ENCODE measurements at regions not wholly inside any gene's neighbourhood (a gene's known extent, or its start where the extent isn't known, plus 50 kb on each side); places are given as distances from the start of the nearest gene placed in this dataset.

DNA sequence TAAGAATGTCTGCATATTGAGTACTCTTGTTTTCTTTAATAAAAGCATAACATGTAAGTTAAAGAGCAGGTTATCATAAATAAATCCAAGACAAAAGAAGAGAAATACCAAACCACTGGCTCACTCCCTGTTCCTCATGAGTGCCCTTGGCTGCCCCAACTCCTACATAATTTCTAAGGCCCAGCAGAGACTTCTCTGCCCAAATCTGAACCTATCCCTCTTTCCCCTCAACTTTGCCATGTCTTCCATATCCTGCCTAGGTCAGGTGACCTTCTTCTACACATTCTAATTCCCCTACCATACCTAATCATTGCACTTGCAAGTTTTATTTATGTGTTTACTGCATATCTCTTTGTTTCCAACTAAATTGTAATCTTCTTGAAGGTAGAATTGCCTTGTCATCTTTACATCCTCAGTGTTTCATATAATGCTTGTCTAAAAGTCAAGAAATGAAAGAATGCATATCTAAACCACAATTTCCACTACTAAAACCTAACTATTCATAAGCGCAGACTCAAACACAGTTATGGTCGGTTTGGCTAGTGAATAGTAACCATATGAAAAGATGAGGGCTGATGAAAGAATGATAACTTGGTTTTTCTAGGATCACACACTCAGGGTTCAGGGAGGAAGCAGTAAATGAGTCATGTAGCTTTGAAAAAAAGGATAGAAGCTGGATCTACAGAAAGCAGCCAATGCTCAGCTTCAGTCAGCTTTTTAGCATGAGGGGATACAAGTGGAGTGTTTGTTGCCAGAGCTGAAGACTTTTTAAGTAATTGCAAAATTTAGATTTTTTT, 53.3 kb upstream of the EYA4 start:
- Histone ChIP-seq H3K9me3 (no peaks in the 10 kb centered on the region), H3K36me3 (no peaks in the 10 kb centered on the region), H3K27ac (no peak overlapping the region), H3K4me1 (no peaks in the 10 kb centered on the region), H3K4me3 (no peak overlapping the region), H3K27me3 (no peaks in the 10 kb centered on the region)
- TF ChIP-seq, protein P1, sequence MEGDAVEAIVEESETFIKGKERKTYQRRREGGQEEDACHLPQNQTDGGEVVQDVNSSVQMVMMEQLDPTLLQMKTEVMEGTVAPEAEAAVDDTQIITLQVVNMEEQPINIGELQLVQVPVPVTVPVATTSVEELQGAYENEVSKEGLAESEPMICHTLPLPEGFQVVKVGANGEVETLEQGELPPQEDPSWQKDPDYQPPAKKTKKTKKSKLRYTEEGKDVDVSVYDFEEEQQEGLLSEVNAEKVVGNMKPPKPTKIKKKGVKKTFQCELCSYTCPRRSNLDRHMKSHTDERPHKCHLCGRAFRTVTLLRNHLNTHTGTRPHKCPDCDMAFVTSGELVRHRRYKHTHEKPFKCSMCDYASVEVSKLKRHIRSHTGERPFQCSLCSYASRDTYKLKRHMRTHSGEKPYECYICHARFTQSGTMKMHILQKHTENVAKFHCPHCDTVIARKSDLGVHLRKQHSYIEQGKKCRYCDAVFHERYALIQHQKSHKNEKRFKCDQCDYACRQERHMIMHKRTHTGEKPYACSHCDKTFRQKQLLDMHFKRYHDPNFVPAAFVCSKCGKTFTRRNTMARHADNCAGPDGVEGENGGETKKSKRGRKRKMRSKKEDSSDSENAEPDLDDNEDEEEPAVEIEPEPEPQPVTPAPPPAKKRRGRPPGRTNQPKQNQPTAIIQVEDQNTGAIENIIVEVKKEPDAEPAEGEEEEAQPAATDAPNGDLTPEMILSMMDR (IDR thresholded peaks at IDR 0.05) = no peak
- DNase-seq (no peak), ATAC-seq (no peak)
- intact Hi-C loops (cut with DNase I) = no loop called here

DNA sequence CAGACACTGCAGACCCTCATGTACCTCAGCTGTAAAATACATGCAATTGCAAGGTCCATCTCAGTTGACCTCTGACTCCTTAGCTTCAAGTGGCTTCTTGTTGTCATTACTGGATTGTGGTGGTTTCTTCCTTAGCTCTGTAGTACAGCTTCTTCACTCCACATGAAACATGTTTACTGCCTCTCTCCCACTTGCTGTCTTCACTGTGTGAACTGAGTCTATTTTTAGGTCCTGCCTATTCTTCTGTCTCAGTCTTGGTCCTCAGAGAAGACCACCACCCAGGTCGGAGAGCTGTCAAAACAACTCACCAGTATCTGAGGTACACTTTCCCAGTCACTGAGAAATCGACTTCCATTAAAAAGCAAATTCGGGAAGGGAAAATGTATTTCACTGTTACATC, 50.2 kb upstream of the EYA4 start:
- intact Hi-C loops (cut with DNase I) = no loop called here
- Histone ChIP-seq H3K9me3 (no peaks in the 10 kb centered on the region), H3K36me3 (no peaks in the 10 kb centered on the region), H3K27me3 (no peaks in the 10 kb centered on the region), H3K4me3 (no peak overlapping the region), H3K27ac (no peak overlapping the region), H3K4me1 (no peaks in the 10 kb centered on the region)
- TF ChIP-seq, protein P1 (IDR thresholded peaks at IDR 0.05) = no peak
- DNase-seq = no peak
- no peak for ATAC-seq

DNA sequence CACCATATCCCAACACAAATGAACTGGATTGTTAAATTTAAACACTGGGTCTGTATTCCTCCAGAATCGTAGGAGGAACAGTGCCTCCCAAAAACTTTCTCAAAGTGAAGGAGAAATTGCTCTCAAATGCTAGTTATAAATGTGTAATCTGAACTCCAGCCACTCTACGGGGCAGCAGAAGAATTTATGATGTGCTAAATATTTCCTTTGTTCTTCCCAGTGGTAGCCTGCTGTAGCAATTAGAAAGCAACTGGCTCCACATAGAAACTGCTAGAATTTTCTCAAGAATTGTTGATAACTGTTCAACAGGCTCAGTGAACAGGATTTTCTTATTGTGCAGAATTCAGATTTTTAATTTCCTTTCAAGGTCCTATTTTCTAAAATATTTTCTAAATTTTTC, 49.8 kb upstream of the EYA4 start:
- Histone ChIP-seq H3K27ac (no peak overlapping the region), H3K27me3 (no peaks in the 10 kb centered on the region), H3K9me3 (no peaks in the 10 kb centered on the region), H3K36me3 (no peaks in the 10 kb centered on the region), H3K4me3 (no peak overlapping the region), H3K4me1 (no peaks in the 10 kb centered on the region)
- TF ChIP-seq, protein P1 (IDR thresholded peaks at IDR 0.05) = no peak
- DNase-seq (no peak), ATAC-seq (no peak)
- intact Hi-C loops (cut with DNase I) = no loop called here
